ENCODE measurements at regions not wholly inside any gene's neighbourhood (a gene's known extent, or its start where the extent isn't known, plus 50 kb on each side); places are given as distances from the start of the nearest gene placed in this dataset.

- H3K4me1 ChIP-seq (ENCODE audit: control insufficient read depth in 2 of 2, insufficient read depth in 2 of 2, low read length in 2 of 2), result peaks cover 0 to 4% of the 10 kb centered on the region in 2 donors
- no peak overlapping the region for H3K4me3 ChIP-seq (ENCODE audit: control extremely low read depth in 1 of 5, extremely low read depth in 1 of 5, insufficient read depth in 1 of 5, low read depth in 2 of 5, low read length in 4 of 5)
- no peak for ATAC-seq (ENCODE audit: low read depth)
- no peak overlapping the region for H3K4me2 ChIP-seq (replicated peaks; ENCODE audit: low read depth, low read length, poor library complexity, severe bottlenecking)
- peaks cover 8 to 41% (median 26%) of the 10 kb centered on the region in 3 donors for H3K9me3 ChIP-seq (ENCODE audit: control extremely low read depth in 1 of 3, control insufficient read depth in 2 of 3, insufficient read depth in 1 of 3, low read length in 2 of 3)
- H3K9ac ChIP-seq (ENCODE audit: low read length), result no peak overlapping the region
- POLR2A ChIA-PET, result no interaction called here
- no peak overlapping the region for H3K27ac Mint-ChIP-seq
- no peak for DNase-seq
- no peaks in the 10 kb centered on the region for H3K79me2 ChIP-seq (ENCODE audit: control insufficient read depth, insufficient read depth, low read length)
- no peaks in the 10 kb centered on the region for H3K36me3 ChIP-seq (replicated peaks in 1 of 2; ENCODE audit: control extremely low read depth in 1 of 2, control insufficient read depth in 1 of 2, extremely low read depth in 1 of 2, insufficient read depth in 2 of 2, low read length in 1 of 2)
- H3K4me3 Mint-ChIP-seq, result no peak overlapping the region
- H3K9me3 Mint-ChIP-seq (ENCODE audit: insufficient read depth), result peaks cover 19% of the 10 kb centered on the region
- intact Hi-C loops (cut with micrococcal nuclease), result no loop called here
- no peak overlapping the region for H2AFZ ChIP-seq (ENCODE audit: insufficient read depth, low read depth, low read length, poor library complexity, severe bottlenecking)
- TF ChIP-seq CTCF (IDR thresholded peaks at IDR 0.05), result no peak
- TF ChIP-seq EZH2 (IDR thresholded peaks at IDR 0.05; ENCODE audit: borderline replicate concordance, insufficient read depth, low read depth, low read length, poor library complexity, severe bottlenecking), result no peak
- peaks cover 29% of the 10 kb centered on the region for H3K4me1 Mint-ChIP-seq
- CTCF ChIA-PET, result no interaction called here
- H3K27me3 Mint-ChIP-seq, result no peaks in the 10 kb centered on the region
- no peaks in the 10 kb centered on the region for H4K20me1 ChIP-seq (ENCODE audit: control insufficient read depth, insufficient read depth, low read length, poor library complexity, severe bottlenecking)
- no peak overlapping the region for H3K27ac ChIP-seq (ENCODE audit: low read length in 2 of 2)
- H3K27me3 ChIP-seq (replicated peaks in 1 of 4; ENCODE audit: control extremely low read depth in 1 of 4, control insufficient read depth in 3 of 4, insufficient read depth in 4 of 4, low read length in 3 of 4), result no peaks in the 10 kb centered on the region
Observed at GRCh38 chr6:148667395-148667794, 79.4 kb upstream of the UST start.

- Histone ChIP-seq H3K9me3 (ENCODE audit: control extremely low read depth in 1 of 3, control insufficient read depth in 2 of 3, insufficient read depth in 1 of 3, low read length in 2 of 3) (peaks cover 9 to 54% (median 32%) of the 10 kb centered on the region in 3 donors), H3K27ac (ENCODE audit: low read length in 2 of 2) (no peak overlapping the region), H3K4me3 (ENCODE audit: control extremely low read depth in 1 of 5, extremely low read depth in 1 of 5, insufficient read depth in 1 of 5, low read depth in 2 of 5, low read length in 4 of 5) (no peak overlapping the region), H2AFZ (ENCODE audit: insufficient read depth, low read depth, low read length, poor library complexity, severe bottlenecking) (no peak overlapping the region), H3K36me3 (replicated peaks in 1 of 2; ENCODE audit: control extremely low read depth in 1 of 2, control insufficient read depth in 1 of 2, extremely low read depth in 1 of 2, insufficient read depth in 2 of 2, low read length in 1 of 2) (no peaks in the 10 kb centered on the region), H3K4me2 (replicated peaks; ENCODE audit: low read depth, low read length, poor library complexity, severe bottlenecking) (no peak overlapping the region), H3K79me2 (ENCODE audit: control insufficient read depth, insufficient read depth, low read length) (no peaks in the 10 kb centered on the region), H4K20me1 (ENCODE audit: control insufficient read depth, insufficient read depth, low read length, poor library complexity, severe bottlenecking) (no peaks in the 10 kb centered on the region), H3K4me1 (ENCODE audit: control insufficient read depth in 2 of 2, insufficient read depth in 2 of 2, low read length in 2 of 2) (peaks cover 4 to 5% of the 10 kb centered on the region in 2 donors), H3K9ac (ENCODE audit: low read length) (no peak overlapping the region), H3K27me3 (replicated peaks in 1 of 4; ENCODE audit: control extremely low read depth in 1 of 4, control insufficient read depth in 3 of 4, insufficient read depth in 4 of 4, low read length in 3 of 4) (no peaks in the 10 kb centered on the region)
- DNase-seq, result no peak
- ChIA-PET POLR2A (no interaction called here), CTCF (interaction anchor here (1.2 kb wide), 1 partner anchor 93 kb away, joined by 3 read pairs; no protein-coding TSS in a partner anchor)
- TF ChIP-seq EZH2 (IDR thresholded peaks at IDR 0.05; ENCODE audit: borderline replicate concordance, insufficient read depth, low read depth, low read length, poor library complexity, severe bottlenecking) (no peak), CTCF (IDR thresholded peaks at IDR 0.05) (no peak)
- Mint-ChIP-seq H3K4me3 (no peak overlapping the region), H3K27ac (no peak overlapping the region), H3K9me3 (ENCODE audit: insufficient read depth) (peaks cover 24% of the 10 kb centered on the region), H3K4me1 (peaks cover 34% of the 10 kb centered on the region), H3K27me3 (no peaks in the 10 kb centered on the region)
- WGBS (ENCODE audit: insufficient coverage), result 97% methylated on average over 6 of the region's 8 CpGs
- no peak for ATAC-seq (ENCODE audit: low read depth)
- intact Hi-C loops (cut with micrococcal nuclease), result no loop called here
Observed at GRCh38 chr6:148671085-148671484, 75.7 kb upstream of the UST start.

Measured in B cell (primary cell).